GM19468 (cell line): ENCODE measurements at regions not wholly inside any gene's neighbourhood (a gene's known extent, or its start where the extent isn't known, plus 50 kb on each side); places are given as distances from the start of the nearest gene placed in this dataset.
"Not testable (repeated sequence)": the region's sequence is repeated elsewhere in the genome, so short reads cannot be mapped to it uniquely, and the experiment has no call there.

Experiments used
- ATAC-seq: cut with Tn5 transposase; IDR thresholded peaks from one replicate; pipeline ENCODE4 v1.9.1; 2021; ENCODE audit warnings: mild to moderate bottlenecking, moderate library complexity, moderate number of reproducible peaks; ENCODE audit not compliant: unreplicated experiment; ENCODE audit errors: extremely low read depth

DNA sequence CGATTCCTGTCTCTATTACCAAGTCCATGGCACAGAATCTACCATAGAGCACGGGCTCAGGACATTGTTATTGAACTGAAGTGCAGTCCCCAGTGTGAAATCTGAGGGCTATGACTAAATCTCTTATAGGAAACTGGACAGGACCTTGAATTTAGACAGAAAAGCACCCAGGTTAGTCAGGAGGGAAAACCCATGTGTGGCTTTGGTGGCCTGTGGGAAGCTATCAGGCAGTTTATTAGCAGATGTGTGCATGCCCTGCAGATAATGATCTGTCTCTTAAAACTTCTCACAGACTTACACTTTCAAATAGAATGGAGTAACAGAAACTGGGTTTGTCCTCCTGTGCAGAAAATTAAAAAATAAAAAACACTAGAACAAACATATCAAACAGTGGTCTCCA lies 610.0 kb upstream of the RAB6C start:
- ATAC-seq = peak; percentile 13

DNA sequence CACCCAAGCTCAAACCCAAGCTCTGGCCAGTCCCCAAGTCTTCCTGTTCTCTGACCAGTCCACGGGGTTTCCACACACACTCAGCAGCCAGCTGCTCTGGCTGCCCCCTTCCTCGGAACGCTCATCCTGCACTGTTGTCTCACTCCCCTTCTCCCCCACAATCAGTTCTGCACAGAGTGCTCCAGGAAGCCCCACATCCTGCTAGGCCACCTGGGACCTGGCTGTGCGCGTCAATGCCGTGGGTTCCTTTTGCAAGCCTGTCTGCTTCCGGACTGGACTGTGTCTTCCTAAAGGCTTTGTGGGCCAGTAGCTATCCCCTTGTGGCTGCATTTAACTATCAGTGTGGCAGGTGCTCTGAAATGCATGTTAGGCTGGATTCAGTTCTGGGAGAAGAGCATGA lies 605.0 kb upstream of the RAB6C start:
- ATAC-seq = no peak

GRCh38 chr2:129375632-129376425 lies 603.6 kb upstream of the RAB6C start:
- no peak for ATAC-seq

- no peak for ATAC-seq
These were observed 602.9 kb upstream of the RAB6C start for GRCh38 chr2:129376426-129377077.

DNA sequence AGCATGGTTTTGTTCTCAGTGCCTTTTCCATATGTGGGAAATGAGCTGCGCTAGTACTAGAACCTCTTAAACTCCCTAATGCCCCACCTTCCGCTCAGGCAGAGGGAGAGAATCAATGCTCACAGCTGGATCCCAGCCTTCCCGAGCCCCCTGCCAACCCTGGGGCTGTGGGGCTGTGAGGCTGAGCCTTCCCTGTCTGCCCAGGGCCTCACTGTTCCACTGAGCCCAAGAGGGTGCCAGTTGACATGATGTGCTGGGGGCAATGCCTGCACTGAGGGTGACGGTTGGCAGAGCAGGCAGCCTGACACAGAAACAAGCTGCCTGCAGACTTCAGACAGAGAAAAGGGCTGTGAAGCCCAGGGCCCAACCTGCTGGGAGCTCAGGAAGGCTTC lies 602.4 kb upstream of the RAB6C start:
- ATAC-seq = no peak

- no peak for ATAC-seq
These were observed 601.3 kb upstream of the RAB6C start for GRCh38 chr2:129378186-129378585.

- ATAC-seq = no peak
These were observed 600.1 kb upstream of the RAB6C start for GRCh38 chr2:129379411-129379810.

DNA sequence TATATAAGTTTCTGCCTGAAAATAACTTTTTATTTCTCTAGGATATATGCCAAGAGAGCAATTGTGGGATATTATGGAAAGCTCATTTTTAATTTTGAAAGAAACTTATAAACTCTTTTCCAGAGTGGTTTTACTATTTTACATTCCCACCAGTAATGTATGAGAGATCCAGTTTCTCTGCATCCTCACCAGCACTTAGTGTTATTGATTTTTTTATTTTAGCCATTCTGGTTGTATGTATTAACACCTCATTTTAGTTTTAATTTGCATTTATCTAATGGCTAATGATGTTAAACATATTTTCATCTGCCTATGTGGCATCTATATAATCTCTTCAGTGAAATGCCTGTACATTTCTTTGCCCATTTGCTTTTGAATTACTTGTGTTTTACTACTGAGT lies 597.7 kb upstream of the RAB6C start:
- ATAC-seq = no peak

GRCh38 chr2:129388870-129389269 lies 590.6 kb upstream of the RAB6C start:
- ATAC-seq = no peak

- ATAC-seq = no peak
These were observed 585.6 kb upstream of the RAB6C start for GRCh38 chr2:129393816-129394215.

GRCh38 chr2:129396980-129397599 lies 582.4 kb upstream of the RAB6C start:
- ATAC-seq = no peak

GRCh38 chr2:129400826-129401225 lies 578.6 kb upstream of the RAB6C start:
- ATAC-seq = no peak

GRCh38 chr2:129402076-129402475 lies 577.4 kb upstream of the RAB6C start:
- ATAC-seq = no peak

GRCh38 chr2:129404000-129404685 lies 575.3 kb upstream of the RAB6C start:
- ATAC-seq = no peak

- ATAC-seq = no peak
These were observed 570.9 kb upstream of the RAB6C start for GRCh38 chr2:129408570-129408969.

GRCh38 chr2:129417041-129417440 lies 562.4 kb upstream of the RAB6C start:
- ATAC-seq = not testable (repeated sequence)

DNA sequence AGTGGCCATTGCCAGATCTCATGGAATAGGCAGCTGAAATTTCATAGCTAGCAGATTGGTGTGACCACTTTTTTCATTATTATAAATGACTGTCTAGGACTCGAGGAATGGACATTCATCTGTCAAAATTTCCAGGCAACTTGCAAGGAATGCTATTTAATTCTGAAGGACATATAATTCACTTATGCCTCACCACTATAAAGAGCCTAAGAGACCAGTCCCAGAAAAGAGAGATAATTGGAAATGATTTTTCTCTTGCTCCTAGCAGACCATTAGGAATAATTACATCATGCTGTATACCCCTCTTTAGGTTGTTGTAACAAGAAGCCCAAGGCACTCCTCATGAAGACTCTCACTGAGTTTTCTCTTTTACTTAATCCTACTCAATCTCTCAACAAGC lies 557.4 kb upstream of the RAB6C start:
- no peak for ATAC-seq

GRCh38 chr2:129428086-129428660 lies 551.3 kb upstream of the RAB6C start:
- no peak for ATAC-seq

- no peak for ATAC-seq
These were observed 548.6 kb upstream of the RAB6C start for GRCh38 chr2:129430911-129431310.

GRCh38 chr2:129431881-129432280 lies 547.6 kb upstream of the RAB6C start:
- no peak for ATAC-seq
